GM19372 (cell line): ENCODE measurements at regions not wholly inside any gene's neighbourhood (a gene's known extent, or its start where the extent isn't known, plus 50 kb on each side); places are given as distances from the start of the nearest gene placed in this dataset.
"Not testable (repeated sequence)": the region's sequence is repeated elsewhere in the genome, so short reads cannot be mapped to it uniquely, and the experiment has no call there.

Source experiments
- ATAC-seq: cut with Tn5 transposase; IDR thresholded peaks from one replicate; pipeline ENCODE4 v1.9.1; 2021; ENCODE audit warnings: mild to moderate bottlenecking, low read depth, moderate library complexity; ENCODE audit not compliant: unreplicated experiment

- no peak for ATAC-seq
Observed at GRCh38 chr21:14690886-14691285, 144.8 kb upstream of the SAMSN1 start.

DNA sequence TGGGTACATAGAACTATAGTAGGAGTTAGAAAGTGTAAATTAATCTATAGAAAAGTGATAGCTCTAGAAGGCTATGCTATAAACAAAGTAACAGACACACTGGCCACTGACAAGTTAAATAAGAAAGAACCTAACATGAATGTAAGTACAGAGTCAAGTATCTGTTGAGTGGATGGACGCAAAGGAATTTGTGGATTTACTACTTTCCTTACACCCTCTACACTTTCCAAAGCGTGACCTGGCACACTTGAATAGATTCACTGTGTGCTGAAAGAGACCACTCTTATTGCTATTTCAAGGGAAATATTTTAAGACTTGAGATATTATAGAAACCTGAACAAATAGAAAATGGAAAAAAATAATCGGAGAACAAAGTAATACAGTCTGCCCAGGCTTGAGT, 142.8 kb upstream of the SAMSN1 start:
- no peak for ATAC-seq

DNA sequence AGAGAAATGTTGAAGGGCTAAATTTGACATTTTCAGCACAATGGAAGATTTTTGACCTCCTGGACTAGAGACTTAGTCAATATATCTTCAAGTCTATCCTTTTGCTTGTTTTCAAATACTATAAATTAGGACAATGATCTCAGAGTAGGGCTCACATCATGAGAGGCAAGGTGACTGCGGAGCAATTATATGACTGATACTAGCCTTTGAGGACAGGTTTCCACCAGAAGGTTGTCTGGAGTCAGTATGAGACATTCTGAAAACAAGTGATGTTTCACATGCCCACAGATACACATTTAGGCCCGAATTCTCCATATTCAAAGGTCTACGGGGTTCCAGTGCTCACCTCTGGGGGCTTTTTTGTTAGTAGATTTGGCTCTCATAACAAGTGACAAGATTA, 142.3 kb upstream of the SAMSN1 start:
- no peak for ATAC-seq

- peak; percentile 37 for ATAC-seq
Observed at GRCh38 chr21:14687268-14687625, 141.1 kb upstream of the SAMSN1 start.

DNA sequence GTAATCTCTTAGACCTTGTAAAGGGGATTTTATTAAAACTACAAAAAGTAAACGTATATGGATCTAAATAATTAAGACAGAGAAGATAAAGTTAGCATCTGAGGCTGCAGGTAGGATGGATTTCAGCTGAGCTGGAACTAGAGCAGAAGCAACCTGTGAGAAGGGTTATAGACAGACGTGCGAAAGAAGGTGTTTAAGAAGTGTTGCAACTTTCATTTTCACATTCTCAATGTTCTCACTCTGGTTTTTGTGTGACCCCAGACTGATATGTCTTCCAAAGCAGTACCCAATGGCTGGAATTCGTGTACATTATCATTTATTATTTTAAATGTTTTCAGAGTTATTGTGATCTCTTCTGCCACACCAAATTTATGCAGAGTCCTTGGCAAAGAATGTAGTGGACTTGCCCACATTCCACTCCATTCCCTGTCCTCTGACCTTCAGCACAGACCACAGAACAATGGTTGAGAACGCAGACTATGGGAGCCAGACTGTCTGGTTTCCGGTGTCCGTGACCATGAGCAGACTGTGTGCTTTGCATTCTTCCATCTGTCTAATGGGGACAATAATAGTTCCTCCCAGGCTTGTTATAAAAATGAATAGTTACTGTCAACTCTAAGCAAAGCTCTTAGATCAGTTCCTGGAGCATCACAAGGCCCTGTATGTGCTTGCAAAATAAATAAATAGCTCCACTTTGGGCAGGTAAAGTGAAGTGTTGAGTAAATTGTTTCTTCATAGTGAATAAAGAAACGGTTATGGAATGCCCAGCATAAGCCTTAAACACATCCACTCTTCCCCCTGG, 140.6 kb upstream of the SAMSN1 start:
- ATAC-seq, result peak; percentile 53

DNA sequence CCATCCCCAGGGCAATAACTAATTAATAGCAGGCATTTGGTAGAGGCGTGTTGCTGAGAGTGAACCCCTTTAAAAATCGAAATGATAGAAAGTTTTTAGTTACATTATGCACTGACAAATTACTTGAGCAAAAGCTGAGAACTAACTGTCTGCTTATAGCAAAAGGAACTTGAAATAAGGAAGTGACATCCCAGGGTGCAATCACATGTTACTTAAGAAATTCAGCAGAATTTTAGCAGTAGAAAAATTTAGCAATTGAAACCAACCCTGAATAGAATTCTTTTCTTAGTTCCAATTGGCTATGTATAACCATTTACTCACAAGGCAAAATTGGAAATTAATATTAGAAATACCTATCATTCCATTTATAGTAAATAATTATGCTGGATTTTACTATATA, 139.5 kb upstream of the SAMSN1 start:
- ATAC-seq, result no peak

DNA sequence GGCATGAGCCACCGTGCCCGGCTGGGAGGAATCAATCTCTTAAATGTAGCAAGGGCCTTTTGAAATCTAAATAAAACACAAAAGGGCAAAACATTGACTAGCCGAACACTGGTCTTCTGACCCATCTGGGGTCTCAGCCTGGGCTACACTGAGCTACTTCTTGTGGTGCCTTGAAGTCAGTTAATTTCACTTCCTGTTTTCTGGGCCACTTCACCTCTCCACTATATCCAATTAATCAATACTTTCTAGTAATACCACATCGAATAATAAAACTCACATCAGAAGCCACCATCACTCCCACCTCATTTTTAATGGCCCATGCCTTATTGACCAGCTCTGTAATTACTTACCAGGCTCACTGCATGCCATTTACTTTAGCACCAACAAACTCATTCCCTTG, 138.0 kb upstream of the SAMSN1 start:
- no peak for ATAC-seq

DNA sequence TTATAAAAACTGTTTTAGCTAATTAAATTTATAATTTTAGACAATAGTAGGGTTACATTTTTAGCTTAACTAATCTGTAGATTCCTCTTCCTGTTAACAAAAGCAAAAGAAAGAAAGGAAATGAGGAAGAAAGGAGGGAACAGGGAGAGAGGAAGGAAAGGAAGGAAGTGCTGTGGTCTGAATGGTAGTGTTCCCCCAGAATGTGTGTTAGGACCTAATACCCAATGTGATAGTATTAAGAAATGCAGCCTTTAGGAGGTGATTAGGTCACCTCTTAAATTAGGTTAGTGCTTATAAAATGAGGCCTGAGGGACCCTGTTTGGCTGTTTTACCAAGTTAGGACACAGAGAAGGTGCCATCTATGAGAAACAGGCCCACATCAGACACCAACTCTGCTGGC, 136.9 kb upstream of the SAMSN1 start:
- ATAC-seq, result no peak

- ATAC-seq, result no peak
Observed at GRCh38 chr21:14678973-14679574, 133.0 kb upstream of the SAMSN1 start.

DNA sequence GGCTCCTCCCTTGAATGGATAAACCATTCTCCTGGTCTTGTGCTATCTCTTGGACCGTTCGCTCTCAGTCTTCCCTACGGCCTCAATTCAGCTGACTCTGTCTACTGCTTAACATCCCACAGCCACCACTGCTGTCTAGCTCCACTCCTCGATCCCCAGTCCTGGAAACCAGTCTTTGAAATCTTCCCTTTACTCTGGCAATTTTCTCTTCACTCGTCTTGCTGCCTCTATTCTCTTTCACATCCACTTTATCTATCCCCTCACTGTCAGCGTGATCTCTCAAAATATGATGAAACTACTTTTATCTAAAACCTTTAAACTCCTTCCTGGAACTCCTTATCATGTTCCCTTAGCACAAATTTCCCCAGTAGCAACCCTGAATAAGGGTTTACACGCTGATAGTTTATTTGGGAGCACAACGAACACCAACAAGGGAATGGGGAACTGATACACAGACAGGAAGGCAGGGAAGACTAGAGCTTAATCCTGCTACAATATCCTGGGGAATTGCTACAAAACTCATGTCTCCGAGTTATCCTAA, 131.6 kb upstream of the SAMSN1 start:
- ATAC-seq, result no peak

DNA sequence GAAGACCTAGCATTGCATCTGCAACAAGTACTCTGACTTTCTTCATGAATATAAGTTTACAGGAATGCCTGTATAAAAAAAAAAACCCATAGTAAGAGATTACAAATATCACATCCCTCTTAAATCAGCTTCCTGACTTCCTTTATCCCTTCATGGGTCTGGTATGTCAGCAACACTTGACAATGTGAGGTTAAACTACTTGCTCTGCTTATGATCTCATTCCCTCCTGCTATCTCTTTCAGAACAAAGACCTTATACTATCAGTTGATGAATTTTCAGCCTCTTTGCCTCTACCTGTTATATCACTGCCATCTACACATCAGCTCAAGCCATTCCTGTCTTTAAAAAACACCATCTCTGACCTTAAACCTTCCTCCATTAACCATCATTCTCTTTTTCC, 130.9 kb upstream of the SAMSN1 start:
- no peak for ATAC-seq

DNA sequence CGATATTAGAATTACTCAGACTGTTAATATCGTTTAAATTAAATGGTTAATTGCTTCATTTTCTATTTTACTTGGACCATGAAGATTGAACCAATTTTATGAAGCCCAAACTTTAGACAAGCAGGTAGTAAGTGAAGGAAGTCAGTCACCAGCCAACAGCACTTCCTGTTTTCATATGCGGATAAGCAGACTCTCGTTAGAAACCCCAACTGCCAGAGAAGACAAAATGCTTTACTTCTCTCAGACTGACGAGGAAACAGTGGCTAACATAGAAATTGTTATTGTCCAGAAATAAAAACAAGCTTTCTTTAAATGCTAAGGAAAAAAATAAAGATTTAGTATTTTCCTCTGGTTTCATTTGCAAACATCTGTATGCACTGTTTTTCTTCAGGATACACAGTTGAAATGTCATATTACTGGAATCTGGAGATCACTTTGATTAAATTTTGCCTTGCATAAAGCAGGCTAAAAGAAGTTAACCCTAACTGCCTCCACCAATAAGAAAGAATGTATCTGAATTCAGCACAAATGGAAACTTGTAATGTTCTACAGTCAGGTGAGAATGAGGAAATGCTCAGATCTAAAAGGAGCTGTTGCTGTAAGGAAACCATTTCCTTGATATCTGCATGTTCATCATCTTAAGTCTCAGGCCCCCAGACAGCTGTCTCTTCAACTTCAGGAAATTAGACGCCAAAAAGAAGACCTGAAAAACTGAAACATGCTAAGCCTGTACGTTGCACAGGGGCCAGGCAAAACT, 129.8 kb upstream of the SAMSN1 start:
- peak; percentile 62 for ATAC-seq

GRCh38 chr21:14673649-14674048, 127.5 kb upstream of the SAMSN1 start:
- ATAC-seq, result no peak

GRCh38 chr21:14672466-14672865, 126.4 kb upstream of the SAMSN1 start:
- no peak for ATAC-seq

DNA sequence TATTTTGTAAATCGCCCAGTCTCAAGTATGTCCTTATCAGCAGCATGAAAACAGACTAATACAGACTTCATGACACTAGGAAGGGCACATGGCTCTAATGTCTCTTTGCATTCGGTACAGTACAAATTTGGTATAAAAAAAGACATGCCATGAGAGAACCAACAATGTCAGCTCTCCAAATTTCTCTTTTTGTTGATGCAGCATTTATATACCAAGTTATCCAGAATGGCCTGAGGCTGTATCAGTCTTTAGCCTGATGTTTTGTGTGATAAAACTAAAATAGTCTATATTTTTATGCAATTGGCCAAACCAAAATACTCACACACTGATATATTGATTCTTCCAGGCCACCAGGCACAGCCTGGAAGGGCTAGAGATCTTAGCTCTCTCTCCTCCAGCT, 124.3 kb upstream of the SAMSN1 start:
- no peak for ATAC-seq

DNA sequence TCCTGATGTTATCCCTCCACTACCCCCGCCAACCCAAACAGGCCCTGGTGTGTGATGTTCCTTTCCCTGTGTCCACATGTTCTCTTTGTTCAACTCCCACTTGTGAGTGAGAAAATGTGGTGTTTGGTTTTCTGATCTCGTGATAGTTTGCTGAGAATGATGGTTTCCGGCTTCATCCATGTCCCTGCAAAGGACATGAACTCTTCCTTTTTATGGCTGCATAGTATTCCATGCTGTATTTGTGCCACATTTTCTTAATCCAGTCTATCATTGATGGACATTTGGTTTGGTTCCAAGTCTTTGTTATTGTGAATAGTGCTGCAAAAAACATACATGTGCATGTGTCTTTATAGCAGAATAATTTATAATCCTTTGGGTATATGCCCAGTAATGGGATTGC, 123.0 kb upstream of the SAMSN1 start:
- ATAC-seq, result not testable (repeated sequence)

DNA sequence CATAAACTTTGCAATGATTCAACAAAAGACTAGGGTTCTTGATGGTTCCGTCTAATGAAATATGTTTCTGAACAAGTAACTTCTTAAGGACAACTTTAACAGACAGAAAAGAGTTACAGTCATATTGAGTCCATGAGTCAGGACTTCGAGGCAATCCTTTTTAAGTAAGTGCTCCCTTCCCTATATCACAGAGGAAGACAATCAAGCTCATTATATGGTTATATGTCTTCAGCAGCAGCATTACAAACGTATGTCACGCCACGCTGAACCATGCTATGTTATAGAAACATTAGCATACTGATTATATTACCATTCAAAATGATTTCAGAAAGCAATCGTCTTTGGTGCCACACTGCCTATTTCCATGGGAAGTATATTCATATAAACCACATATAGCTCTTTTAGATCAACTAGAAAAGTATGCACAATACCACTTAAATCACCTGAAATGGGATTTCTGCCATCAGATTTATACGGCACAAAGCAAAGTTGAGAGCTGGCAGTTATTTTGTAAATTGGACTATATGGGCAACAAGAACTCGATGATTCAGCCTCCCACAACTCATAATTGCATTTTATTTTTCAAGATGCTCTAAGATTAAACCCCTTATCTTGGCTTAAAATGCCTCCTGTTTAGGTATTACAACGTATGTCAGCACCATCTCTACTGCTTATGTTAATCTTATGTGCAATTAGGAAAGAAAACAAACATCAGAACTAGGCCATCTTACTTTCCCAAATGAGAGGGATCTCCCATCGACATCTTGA, 111.3 kb upstream of the SAMSN1 start:
- no peak for ATAC-seq

- ATAC-seq, result no peak
Observed at GRCh38 chr21:14646893-14647292, 100.8 kb upstream of the SAMSN1 start.

DNA sequence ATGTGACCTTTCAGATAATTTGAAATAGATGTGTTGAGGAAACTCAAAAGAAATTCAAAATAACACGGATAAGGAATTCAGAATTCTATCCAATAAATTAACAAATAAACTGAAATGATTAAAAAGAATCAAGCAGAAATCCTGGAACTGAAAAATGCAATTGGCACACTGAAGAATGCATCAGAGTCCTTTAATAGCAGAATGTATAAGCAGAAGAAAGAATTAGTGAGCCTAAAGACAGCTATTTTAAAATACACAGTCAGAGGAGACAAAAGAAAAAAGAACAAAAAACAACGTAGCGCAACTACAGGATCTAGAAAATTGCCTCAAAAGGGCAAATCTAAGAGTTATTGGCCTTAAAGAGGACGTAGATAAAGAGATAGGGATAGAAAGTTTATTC, 99.6 kb upstream of the SAMSN1 start:
- no peak for ATAC-seq

DNA sequence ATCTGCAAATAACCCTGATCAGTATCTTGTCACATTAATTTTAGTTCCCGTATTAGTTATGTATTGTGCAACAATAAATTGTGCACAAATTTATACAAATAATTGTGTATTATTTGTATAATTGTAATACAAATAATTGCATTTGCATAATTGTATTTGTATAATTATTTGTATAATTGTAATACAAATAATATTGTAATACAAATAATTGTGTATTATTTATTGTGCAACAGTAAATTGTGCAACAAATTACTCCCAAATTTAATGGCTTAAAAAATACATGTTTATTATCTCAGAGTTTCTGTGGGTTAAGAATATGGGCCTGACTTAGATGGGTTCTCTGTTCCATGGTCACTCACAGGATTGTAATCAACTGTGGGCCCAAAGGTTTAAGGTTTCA, 86.2 kb upstream of the SAMSN1 start:
- no peak for ATAC-seq
